RWPE2 (cell line): ENCODE measurements at regions not wholly inside any gene's neighbourhood (a gene's known extent, or its start where the extent isn't known, plus 50 kb on each side); places are given as distances from the start of the nearest gene placed in this dataset.

ENCODE experiments used
- ATAC-seq: fragments of 200-7000 bp; cut with Tn5 transposase; 3 replicates; pipeline ENCODE4 v1.9.1; 2021; ENCODE audit warnings: low read depth
- DNase-seq: peaks from one replicate; pipeline ENCODE4 v3.0.0-alpha.2; 2020; ENCODE audit warnings: low spot score
- H3K27ac ChIP-seq: fragments of 450-650 bp; 2 replicates; pipeline ENCODE4 v1.5.1; 2017; ENCODE audit warnings: mild to moderate bottlenecking; ENCODE audit not compliant: poor library complexity, severe bottlenecking
- H3K27me3 ChIP-seq: fragments of 250-450 bp; sonication (Bioruptor Pico); 2 replicates; pipeline ENCODE4 v1.5.1; 2021; ENCODE audit warnings: mild to moderate bottlenecking, moderate library complexity; ENCODE audit not compliant: insufficient read depth, poor library complexity, severe bottlenecking
- H3K36me3 ChIP-seq: fragments of 250-450 bp; sonication (Bioruptor Pico); 2 replicates; pipeline ENCODE4 v1.5.1; 2020; ENCODE audit warnings: low read depth, mild to moderate bottlenecking, moderate library complexity
- H3K4me1 ChIP-seq: fragments of 250-450 bp; sonication (Bioruptor Pico); 2 replicates; pipeline ENCODE4 v1.5.1; 2021; ENCODE audit warnings: mild to moderate bottlenecking, moderate library complexity; ENCODE audit not compliant: insufficient read depth, poor library complexity, severe bottlenecking
- H3K4me3 ChIP-seq: fragments of 250-450 bp; sonication (Bioruptor Pico); 2 replicates; pipeline ENCODE4 v1.5.1; 2021; ENCODE audit warnings: mild to moderate bottlenecking, moderate library complexity; ENCODE audit not compliant: severe bottlenecking
- H3K9me3 ChIP-seq: fragments of 250-450 bp; sonication (Bioruptor Pico); 2 replicates; pipeline ENCODE4 v1.5.1; 2021; ENCODE audit warnings: mild to moderate bottlenecking, moderate library complexity; ENCODE audit not compliant: severe bottlenecking
- TF ChIP-seq, protein P1 (sequence below): fragments of 450-650 bp; IDR thresholded peaks from one replicate; pipeline ENCODE4 v1.5.1; 2017; ENCODE audit warnings: mild to moderate bottlenecking, moderate library complexity; ENCODE audit not compliant: poor library complexity, severe bottlenecking

- DNase-seq, result no peak
- Histone ChIP-seq H3K4me3 (no peak overlapping the region), H3K27me3 (no peaks in the 10 kb centered on the region), H3K4me1 (peaks cover 2% of the 10 kb centered on the region), H3K36me3 (no peaks in the 10 kb centered on the region), H3K9me3 (no peaks in the 10 kb centered on the region), H3K27ac (no peak overlapping the region)
- TF ChIP-seq, protein P1, sequence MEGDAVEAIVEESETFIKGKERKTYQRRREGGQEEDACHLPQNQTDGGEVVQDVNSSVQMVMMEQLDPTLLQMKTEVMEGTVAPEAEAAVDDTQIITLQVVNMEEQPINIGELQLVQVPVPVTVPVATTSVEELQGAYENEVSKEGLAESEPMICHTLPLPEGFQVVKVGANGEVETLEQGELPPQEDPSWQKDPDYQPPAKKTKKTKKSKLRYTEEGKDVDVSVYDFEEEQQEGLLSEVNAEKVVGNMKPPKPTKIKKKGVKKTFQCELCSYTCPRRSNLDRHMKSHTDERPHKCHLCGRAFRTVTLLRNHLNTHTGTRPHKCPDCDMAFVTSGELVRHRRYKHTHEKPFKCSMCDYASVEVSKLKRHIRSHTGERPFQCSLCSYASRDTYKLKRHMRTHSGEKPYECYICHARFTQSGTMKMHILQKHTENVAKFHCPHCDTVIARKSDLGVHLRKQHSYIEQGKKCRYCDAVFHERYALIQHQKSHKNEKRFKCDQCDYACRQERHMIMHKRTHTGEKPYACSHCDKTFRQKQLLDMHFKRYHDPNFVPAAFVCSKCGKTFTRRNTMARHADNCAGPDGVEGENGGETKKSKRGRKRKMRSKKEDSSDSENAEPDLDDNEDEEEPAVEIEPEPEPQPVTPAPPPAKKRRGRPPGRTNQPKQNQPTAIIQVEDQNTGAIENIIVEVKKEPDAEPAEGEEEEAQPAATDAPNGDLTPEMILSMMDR, result no peak
- no peak for ATAC-seq
Observed at GRCh38 chr3:67713764-67714469, 59.5 kb upstream of the SUCLG2 start.

DNA sequence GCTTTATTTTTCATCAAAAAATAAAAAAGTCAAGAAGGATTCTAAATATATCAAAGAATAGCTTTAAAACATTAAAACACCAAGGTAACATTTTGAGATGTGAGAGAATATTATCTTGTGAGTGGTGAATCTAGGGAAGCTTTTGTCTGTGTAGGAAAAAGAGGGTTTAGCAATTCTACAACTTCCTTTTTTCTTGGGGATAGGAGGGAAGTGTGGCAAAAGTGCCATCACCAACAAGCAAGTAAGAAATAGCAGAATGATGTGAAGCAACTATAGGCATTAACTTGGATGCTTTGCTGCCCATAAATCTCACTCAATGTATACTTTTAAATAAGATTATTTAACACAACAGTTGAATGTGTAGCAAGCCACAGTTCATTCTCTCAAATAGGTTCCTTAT is 57.8 kb upstream of the SUCLG2 start:
- ATAC-seq (no peak), DNase-seq (no peak)
- no peaks in the 10 kb centered on the region for H3K4me1 ChIP-seq
- H3K9me3 ChIP-seq, result no peaks in the 10 kb centered on the region
- no peak overlapping the region for H3K27ac ChIP-seq
- H3K4me3 ChIP-seq, result no peak overlapping the region
- TF ChIP-seq, protein P1, result no peak
- no peaks in the 10 kb centered on the region for H3K36me3 ChIP-seq
- H3K27me3 ChIP-seq, result no peaks in the 10 kb centered on the region

DNA sequence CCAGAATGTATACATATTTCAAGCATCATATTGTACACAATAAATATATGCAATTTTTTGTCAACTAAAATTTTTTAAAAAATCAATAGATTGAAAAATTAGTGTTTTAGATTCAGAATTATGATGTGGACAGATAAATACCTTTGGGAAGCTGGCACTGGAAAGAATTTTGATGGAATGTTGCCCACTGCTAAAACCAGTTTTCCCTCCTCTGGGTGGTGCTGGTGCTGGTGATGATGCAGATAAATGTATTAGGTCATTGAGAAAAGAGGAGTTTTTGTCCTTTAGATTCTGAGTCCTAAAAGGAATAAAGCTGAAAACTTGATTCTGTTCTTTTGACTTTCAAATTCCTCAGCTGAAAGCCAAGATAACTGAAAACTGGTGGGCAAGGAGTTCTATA is 56.0 kb upstream of the SUCLG2 start:
- Histone ChIP-seq H3K36me3 (no peaks in the 10 kb centered on the region), H3K27me3 (no peaks in the 10 kb centered on the region), H3K27ac (no peak overlapping the region), H3K9me3 (no peaks in the 10 kb centered on the region), H3K4me3 (no peak overlapping the region), H3K4me1 (no peaks in the 10 kb centered on the region)
- TF ChIP-seq, protein P1, result no peak
- ATAC-seq, result no peak
- no peak for DNase-seq

DNA sequence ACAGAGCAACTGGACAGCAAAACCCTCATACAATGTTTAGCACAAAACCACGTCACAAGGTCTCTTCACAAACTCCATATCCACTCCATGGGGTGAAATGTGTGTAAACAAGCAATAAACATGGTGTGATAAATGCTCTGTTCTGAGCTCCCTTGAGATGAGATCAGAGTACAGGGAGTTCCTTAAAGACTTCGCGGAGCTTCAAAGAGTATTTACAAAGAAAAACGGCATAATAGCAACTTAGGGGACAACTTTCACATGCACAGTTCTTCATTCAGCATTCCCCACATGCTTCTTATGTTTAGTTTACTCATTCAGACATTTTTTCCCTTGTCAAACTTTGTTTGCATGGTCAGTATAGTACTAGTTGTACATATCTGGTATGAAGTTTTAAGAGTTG is 52.5 kb upstream of the SUCLG2 start:
- no peaks in the 10 kb centered on the region for H3K9me3 ChIP-seq
- TF ChIP-seq, protein P1, result no peak
- DNase-seq (no peak), ATAC-seq (no peak)
- H3K4me3 ChIP-seq, result no peak overlapping the region
- no peaks in the 10 kb centered on the region for H3K36me3 ChIP-seq
- H3K27ac ChIP-seq, result no peak overlapping the region
- H3K4me1 ChIP-seq, result no peaks in the 10 kb centered on the region
- H3K27me3 ChIP-seq, result no peaks in the 10 kb centered on the region

DNA sequence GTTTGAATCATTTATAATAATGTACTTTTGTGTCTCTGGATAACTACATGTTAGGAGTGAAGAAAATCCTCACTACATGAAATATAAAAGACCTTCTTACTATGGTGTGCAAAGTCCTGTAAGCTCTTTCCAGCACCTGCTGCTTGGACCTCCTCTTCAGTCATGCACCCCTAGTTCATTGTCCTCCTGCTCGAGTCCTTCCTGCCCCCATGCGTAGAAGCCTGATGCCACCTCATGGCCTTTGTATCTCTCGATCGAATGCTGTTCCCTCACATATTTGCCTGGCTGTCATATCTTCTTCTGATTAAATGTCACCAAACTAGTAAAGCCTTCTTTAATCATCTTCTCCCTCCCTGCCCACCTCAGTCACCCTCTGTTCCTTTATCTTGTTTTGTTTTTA is 49.9 kb upstream of the SUCLG2 start:
- no peaks in the 10 kb centered on the region for H3K27me3 ChIP-seq
- no peaks in the 10 kb centered on the region for H3K9me3 ChIP-seq
- H3K4me3 ChIP-seq, result no peak overlapping the region
- no peak for DNase-seq
- TF ChIP-seq, protein P1, result no peak
- H3K4me1 ChIP-seq, result no peaks in the 10 kb centered on the region
- no peaks in the 10 kb centered on the region for H3K36me3 ChIP-seq
- no peak overlapping the region for H3K27ac ChIP-seq
- no peak for ATAC-seq
